ENCODE measurements at regions not wholly inside any gene's neighbourhood (a gene's known extent, or its start where the extent isn't known, plus 50 kb on each side); places are given as distances from the start of the nearest gene placed in this dataset.
"Not testable (repeated sequence)": the region's sequence is repeated elsewhere in the genome, so short reads cannot be mapped to it uniquely, and the experiment has no call there.

GRCh38 chr9:6103911-6104310, 88.5 kb upstream of the RANBP6 start:
- DNase-seq = not testable (repeated sequence)

GRCh38 chr9:6102336-6102987, 87.0 kb upstream of the RANBP6 start:
- DNase-seq = not testable (repeated sequence)

- DNase-seq = not testable (repeated sequence)
Measured at GRCh38 chr9:6101725-6102124, 86.3 kb upstream of the RANBP6 start.

GRCh38 chr9:6099346-6099745, 83.9 kb upstream of the RANBP6 start:
- not testable (repeated sequence) for DNase-seq

GRCh38 chr9:6098431-6098830, 83.0 kb upstream of the RANBP6 start:
- DNase-seq = no peak

DNA sequence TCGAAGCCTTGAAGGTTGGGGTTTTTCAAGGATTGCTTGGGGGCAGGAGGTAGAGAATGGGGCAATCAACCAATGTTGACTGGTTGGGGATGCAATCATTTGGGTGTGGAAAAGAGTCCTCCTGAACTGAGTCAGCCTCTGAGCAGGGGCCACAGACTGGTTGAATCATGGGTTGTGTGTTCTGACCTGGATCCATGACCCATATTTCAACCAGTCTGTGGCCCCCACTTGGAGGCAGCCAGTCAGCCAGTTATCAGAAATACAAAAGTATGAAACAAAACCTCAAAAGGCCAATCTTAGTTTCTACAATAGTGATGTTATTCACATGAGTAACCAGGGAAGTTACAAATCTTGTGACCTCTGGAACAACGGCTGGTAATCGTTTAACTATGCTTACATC, 81.4 kb upstream of the RANBP6 start:
- no peak for DNase-seq

DNA sequence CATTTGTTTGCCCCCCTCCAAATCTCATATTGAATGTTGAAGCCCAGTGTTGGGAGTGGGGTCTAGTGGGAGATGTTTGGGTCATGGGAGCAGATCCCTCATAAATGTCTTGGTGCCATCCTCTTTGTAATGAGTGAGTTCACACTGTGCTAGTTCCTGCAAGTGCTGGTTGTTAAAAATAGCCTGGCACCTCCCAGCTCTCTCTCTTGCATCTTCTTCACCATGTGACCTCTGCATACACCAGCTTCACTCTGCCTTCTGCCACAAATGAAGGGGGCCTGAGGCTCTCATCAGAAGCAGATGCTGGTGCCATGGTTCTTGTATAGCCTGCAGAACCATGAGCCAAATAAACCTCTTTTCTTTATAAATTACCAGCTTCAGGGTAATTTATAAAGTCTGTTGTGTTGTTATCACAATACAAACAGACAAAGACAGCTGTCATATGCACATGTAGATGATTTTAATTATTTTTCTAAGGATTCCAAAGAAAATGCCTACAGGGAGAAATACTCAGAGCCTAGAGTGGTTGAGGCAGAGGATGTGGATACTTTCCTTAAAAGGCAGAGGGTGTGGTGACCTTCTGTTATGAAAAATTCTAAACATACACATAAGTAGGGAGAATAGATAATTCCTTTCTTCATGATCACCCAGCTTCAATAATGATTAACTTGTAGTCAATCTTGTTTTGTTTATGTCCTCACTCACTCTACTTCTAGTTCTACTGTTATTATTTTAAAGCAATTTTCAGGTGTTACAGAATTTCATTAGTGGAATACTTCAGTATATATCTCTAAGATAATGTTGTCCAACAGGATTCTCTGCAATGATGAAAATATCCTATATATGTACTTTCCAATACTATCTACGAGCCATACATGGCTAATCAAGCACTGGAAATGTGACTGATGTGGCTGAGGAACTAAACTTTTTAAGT, 75.1 kb upstream of the RANBP6 start:
- DNase-seq = no peak

DNA sequence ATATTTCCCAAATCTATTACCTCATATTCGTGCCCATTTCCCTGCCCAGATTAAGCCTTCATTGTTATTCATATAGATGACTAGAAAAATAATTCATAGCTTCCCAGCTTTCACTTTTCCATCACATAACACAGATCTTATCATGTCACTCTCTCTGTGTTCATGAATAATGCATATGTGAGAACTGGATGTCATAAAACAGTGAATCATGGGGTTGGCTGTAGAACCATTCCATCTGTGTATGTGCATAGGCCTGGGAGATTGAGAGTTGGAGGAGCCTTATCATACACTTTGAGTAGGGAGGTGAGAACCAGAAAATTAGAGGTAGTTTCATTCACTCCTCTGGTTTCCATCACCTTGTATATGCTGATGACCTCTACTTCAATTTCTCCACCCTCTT, 73.9 kb upstream of the RANBP6 start:
- no peak for DNase-seq

DNA sequence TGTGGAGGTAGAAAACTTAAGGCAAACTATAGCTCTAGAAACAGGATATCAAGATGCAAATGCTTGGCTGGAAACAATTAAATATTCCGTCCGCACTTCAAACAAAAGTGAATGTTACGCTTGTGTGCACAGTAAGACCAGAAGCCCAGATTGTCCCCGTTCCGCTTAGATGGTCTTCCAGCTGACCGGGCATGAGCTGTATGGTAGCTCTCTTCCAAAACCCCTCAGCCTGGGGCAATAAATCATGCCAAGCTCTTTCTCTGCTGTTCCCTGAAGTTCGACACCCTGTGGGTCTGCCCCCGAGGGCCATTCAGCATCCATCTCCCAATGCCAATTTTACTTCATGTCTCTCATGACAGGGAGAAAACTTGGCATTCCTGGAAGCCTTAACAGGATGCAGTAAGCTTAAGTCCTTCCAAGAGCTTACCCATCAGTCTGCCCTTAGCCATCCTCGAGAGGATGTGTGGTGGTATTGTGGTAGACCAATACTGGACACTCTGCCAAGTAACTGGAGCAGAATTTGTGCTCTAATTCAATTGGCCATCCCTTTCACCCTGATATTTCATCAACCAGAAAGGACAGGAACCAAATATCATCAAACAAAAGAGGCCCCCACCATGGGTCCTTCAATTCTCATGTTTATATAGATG, 70.7 kb upstream of the RANBP6 start:
- no peak for DNase-seq

- DNase-seq = no peak
Measured at GRCh38 chr9:6080154-6080716, 64.8 kb upstream of the RANBP6 start.

DNA sequence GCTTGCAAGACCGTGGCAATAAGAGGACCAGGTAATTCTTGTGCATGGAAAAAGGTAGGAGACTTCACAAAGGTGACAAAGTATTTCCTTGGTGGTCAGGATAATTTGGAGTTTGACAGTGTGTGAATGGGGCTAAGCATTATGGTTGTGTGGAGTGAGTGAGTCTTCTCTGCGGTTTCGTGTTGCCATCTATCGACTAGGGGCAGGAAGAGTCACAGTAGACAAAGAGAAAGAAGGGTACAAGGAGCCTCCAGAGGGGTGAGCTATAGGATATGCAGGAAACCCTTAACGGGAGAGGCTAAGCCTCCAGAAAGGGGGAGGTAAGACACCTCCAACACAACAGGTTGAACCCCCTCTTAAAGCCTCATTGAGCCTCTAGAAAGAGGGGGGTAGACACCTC, 64.0 kb upstream of the RANBP6 start:
- no peak for DNase-seq

- DNase-seq = no peak
Measured at GRCh38 chr9:6078382-6079105, 63.1 kb upstream of the RANBP6 start.

DNA sequence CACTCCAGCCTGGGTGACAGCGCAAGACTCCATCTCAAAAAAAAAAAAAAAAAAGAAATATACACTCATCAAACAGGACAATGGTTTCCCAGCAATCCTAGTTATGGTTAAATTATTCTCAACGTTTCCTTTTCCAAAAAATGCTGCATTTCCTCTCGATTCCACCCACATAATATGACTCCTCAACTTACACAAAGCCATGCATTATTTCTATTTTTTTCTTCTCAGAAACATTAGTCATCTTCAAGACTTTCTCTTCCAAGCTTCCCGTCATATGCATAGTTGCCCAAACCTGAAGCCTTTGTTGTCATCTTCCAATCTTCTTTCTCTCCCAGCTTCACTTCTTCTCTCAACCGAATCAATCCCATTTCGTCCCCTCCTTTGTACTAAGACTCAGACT, 61.4 kb upstream of the RANBP6 start:
- no peak for DNase-seq

DNA sequence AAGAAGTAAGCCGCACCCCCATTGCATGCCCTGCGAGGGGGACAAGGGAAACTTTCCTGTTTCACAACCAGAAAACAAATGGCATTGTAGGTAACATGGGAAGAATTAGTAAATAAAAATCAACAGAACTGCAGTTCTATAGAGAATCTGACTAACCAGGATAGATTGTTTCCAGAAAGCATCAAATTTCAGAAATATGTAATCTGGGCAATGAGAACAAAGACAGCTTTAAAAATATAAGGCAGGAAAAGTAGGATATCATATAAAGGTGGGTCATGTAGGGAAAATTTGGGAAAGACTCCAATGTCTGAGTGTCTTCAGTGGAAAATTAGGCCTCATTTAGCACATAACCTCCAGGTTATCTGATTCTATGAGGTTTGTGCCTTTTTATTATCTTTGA, 58.3 kb upstream of the RANBP6 start:
- DNase-seq = no peak

DNA sequence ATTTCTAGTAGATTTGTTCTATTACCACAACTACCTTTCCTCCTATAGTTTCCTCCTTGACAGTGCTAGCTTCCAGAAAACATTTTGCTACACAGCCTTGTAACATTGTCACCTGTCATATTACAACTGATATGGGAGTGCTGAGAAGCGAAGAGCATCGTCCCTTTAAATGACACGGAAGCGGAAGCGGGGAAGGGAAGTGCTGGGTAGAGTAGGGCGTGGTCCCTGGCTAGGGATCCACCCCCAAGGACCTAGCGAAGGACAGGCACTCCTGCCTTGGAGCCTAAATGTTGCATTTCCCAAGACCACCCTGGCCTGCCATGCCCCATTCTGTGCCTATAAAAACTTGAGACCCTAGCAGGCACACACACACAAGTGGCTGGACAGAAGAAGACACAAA, 57.4 kb upstream of the RANBP6 start:
- no peak for DNase-seq

DNA sequence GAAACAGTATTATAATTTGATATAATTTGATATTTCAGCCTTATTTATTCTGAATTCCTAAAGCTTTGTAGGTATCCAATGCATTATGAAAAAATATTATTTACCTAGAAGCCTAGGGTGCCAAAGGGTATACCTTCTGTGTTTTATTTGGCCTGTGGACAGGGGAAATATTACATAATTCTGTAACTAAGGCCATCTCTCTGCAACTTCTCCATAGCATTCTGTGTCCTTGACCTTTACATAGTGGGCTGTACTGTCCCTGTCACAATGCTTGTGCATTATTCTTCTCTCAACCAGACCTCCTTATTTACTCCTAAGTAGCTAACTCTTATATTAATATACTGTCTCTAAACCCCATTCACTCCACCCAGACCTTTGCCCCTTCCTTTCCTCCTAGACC, 57.0 kb upstream of the RANBP6 start:
- peak; percentile 15 to 20 for DNase-seq

- DNase-seq = peak; percentile 67 to 77
Measured at GRCh38 chr9:6068983-6069382, 53.6 kb upstream of the RANBP6 start.

GRCh38 chr9:6067426-6067825, 52.0 kb upstream of the RANBP6 start:
- DNase-seq = no peak

Measured in AML-193 (cell line).